GM12891 (cell line): ENCODE measurements at regions not wholly inside any gene's neighbourhood (a gene's known extent, or its start where the extent isn't known, plus 50 kb on each side); places are given as distances from the start of the nearest gene placed in this dataset.

Experiments
- PAX5 ChIP-seq: IDR thresholded peaks from 2 replicates; pipeline ENCODE4 v1.6.1; 2011; ENCODE audit warnings: low read length, moderate library complexity, mild to moderate bottlenecking; ENCODE audit not compliant: insufficient read depth, severe bottlenecking
- POLR2A ChIP-seq: IDR thresholded peaks from 2 replicates; pipeline ENCODE4 v1.6.1; 2011; ENCODE audit warnings: low read depth, low read length, control low read depth
- POLR2AphosphoS5 ChIP-seq: IDR thresholded peaks from 2 replicates; pipeline ENCODE4 v1.6.1; 2011; ENCODE audit warnings: low read depth, low read length, control low read depth
- POU2F2 ChIP-seq: IDR thresholded peaks from 2 replicates; pipeline ENCODE4 v1.6.1; 2011; ENCODE audit warnings: low read depth, mild to moderate bottlenecking, control low read depth, low read length, moderate library complexity
- SPI1 ChIP-seq: IDR thresholded peaks from 2 replicates; pipeline ENCODE4 v1.6.1; 2011; ENCODE audit warnings: low read depth, low read length, control low read depth
- TAF1 ChIP-seq: IDR thresholded peaks from 2 replicates; pipeline ENCODE4 v1.6.1; 2011; ENCODE audit warnings: low read depth, low read length, control low read depth

- TF ChIP-seq POLR2A (no peak), POLR2AphosphoS5 (no peak), PAX5 (no peak), TAF1 (no peak), SPI1 (no peak), POU2F2 (no peak)
These were observed 124.5 kb downstream of the DUSP6 start for GRCh38 chr12:89227774-89228173.
